HG02885 (cell line): ENCODE measurements at regions not wholly inside any gene's neighbourhood (a gene's known extent, or its start where the extent isn't known, plus 50 kb on each side); places are given as distances from the start of the nearest gene placed in this dataset.

Experiments used
- ATAC-seq: cut with Tn5 transposase; IDR thresholded peaks from one replicate; pipeline ENCODE4 v1.9.1; 2021; ENCODE audit warnings: mild to moderate bottlenecking; ENCODE audit not compliant: unreplicated experiment, poor library complexity

DNA sequence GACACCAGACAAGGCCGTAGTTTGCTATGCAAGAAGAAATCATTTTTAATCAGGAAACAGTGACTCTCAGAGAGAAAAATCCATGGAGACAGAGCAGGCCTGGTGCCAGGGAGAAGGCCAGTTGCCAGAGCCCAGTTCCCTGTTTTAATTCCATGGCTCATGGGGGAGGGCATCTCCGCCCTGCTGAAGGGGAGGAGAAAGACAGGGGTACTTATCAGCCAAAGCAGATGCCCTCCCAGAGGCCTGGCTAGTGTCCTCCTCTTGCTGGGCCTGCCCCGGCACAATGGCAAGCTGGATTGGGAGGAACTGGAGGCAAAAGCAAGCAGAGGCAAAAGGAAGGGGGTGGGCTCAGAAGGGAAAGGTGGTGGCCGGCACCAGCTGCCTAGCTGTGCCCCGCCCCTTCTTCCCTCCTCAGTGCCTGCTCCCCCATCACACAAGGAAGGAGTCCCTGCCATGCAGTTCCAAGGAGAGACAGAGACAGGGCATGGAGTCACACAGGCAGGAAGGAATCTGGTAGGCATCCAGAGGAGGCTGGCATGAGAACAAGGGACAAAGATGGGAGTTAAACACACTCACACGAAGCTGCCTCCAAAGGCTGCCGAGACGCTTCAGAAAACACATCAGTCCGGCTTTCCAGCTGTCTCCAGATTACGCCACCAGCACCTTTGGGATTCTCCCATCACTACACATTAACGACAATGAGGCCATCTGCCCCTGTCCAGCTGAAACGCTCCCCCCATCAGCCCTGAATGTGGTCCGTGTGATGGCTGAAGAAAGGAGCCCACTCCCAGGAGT is 591.8 kb downstream of the BUD13 start:
- ATAC-seq = no peak

- ATAC-seq = no peak
These were observed 593.4 kb downstream of the BUD13 start for GRCh38 chr11:116179401-116179800.

DNA sequence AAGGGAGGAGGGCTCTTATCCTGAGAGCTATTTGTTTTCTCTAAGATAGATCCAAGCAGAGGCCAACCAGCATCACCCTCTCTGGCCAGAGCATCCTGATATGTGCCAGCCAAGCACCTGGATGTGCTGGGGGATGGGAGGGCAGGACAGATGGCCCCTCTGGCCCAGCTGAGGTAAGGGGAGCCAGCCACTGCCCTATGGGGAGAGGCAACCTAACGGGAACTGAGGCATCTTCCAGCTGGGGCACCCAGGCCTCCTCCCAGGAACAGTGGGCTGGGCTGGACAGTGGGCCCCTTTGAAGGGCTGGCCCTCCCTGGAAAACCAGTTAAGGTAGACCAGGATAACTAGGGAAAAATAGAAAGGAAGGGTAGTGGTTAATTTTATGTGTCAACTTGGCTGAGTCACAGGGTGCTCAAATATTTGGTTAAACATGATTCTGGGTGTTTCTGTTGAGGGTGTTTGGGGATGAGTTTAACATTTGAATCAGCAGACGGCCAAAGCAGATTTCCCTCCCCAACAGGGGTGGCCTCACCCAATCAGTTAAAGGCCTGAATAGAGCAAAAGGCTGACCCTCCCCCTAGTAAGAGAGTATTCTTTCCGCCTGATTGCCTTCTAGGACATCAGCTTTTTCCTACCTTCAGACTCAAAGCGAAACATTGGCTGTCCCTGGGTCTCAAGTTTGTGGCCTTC is 595.1 kb downstream of the BUD13 start:
- no peak for ATAC-seq

DNA sequence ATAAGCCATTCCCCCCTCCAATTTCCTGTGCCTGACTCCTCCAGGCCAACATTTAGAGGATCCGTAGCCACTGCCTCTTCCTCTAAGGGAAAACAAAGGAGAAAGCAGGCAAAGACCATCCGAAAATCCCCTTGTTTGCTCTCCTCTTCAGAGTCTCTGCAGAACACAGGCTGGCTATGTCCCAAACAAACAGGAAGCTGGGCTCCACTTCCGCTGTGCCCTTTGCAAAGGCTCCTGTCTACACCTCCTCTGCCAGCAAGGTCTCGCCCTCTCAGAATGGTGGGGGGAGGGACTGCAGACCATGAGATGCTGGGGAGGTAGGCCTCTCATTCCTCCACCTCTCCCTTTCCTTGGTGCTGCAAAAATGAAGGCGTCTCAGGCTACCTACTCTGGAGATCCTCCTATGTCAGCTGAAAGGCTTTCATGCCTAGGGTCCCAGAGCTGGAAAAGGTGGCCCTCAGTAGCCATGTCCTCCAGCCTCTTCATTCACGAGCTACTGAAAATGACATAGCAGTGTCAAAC is 596.2 kb downstream of the BUD13 start:
- ATAC-seq = no peak

DNA sequence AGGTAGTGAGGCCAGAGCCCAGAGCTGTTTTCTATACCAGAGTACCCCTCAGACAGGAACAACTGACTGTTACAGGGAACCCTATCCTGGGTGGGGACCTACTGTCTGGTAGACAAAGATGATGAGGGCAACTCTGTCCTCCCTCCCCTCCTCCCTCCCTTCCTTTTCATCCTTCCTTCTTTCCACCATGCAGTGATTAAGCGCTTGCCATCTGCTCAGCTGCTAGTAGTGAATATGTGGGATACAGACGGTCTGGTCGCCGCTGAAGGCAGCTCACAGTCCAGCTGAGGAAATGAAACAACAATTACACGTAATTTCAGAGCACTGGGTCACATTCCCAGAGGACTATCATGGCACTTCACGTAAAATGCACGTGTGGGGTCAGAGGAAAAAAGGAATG is 597.1 kb downstream of the BUD13 start:
- no peak for ATAC-seq

GRCh38 chr11:116173941-116174911 is 598.6 kb downstream of the BUD13 start:
- no peak for ATAC-seq

DNA sequence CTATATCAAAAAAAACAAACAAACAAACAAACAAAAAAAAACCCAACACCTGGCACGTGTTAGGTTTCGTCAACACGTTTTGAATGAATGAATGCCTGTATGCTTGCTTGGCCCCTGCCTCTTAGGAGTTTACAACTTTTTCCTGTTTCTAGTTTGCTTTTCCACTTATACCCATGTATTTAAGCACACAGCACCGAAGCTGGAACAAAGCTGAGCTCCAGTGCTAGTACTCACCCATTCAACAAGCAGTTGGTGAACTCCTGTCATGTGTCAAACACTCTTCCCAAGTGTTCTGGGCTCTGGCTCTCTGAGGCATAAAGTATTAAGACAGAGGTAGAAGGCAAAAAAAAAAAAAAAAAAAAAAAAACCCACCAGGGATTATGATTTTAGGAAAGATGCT is 599.3 kb downstream of the BUD13 start:
- no peak for ATAC-seq

- no peak for ATAC-seq
These were observed 599.9 kb downstream of the BUD13 start for GRCh38 chr11:116172851-116173250.

DNA sequence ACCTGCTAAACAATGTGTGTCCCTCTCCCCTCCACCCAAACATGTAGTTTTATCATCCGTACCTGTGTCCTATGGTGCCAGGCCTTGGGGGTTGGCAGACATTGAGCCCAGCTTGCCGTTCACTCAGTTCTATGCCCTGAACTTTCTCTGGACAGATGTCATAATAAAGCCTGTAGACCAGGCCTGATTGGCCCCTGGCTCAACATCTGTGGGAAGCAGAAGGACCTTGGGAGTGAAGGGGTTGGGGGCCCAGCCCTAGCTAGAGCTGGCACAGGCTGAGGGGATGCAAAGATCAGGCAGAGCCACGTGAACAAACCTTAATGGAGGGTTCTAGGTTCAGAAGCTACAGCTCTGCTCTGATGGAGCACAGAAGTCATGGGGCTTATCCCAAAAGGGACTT is 600.6 kb downstream of the BUD13 start:
- no peak for ATAC-seq

GRCh38 chr11:116171271-116172140 is 601.3 kb downstream of the BUD13 start:
- ATAC-seq = no peak

DNA sequence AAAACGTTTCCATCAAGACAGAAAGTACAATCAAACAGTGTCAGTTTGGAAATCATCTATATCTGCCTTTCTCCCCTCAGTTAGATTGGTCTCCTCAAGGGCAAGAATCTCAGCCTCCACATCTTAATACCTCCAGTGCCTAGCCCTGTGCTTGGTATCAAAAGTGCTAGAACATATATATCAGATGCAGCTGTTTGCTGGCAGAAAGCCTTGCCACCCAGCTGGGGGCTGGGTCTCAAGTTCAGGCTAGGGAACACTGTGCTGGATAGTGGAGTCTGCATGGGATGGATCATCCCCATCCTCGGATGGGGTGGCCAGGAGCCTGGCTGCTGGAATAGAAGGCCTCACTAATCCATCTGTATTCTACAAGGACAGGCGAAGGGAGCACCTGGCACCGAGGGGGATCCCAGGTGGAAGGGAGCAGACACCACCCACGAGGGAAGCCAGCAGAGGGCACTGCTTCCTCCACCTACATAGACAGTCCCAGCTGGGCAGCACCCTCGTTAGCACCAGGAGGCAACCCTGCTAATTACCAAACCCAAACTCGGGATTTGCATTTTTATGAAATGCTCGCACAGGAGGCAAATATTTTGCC is 602.2 kb downstream of the BUD13 start:
- ATAC-seq = no peak

DNA sequence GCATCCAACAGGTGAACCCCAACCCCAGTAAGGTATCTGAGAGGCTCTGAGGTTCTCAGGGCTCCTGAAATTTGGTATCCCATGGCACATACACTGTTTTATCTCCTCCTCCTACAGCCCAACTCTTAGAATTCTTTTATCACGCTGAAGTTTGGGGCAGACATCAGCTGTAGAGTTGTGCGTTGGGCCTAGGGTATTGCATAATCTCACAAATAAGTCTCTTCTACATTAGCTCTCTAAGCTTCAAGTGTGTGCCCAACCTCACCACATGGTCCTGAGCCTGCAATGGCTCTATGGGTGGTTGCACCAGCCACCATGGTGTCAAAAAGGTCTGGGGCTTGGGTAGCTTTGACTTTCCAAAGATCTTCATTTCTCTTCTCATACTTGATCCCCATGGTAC is 603.0 kb downstream of the BUD13 start:
- ATAC-seq = no peak

GRCh38 chr11:116168459-116168787 is 604.4 kb downstream of the BUD13 start:
- ATAC-seq = no peak

GRCh38 chr11:116167706-116168458 is 604.9 kb downstream of the BUD13 start:
- ATAC-seq = no peak

DNA sequence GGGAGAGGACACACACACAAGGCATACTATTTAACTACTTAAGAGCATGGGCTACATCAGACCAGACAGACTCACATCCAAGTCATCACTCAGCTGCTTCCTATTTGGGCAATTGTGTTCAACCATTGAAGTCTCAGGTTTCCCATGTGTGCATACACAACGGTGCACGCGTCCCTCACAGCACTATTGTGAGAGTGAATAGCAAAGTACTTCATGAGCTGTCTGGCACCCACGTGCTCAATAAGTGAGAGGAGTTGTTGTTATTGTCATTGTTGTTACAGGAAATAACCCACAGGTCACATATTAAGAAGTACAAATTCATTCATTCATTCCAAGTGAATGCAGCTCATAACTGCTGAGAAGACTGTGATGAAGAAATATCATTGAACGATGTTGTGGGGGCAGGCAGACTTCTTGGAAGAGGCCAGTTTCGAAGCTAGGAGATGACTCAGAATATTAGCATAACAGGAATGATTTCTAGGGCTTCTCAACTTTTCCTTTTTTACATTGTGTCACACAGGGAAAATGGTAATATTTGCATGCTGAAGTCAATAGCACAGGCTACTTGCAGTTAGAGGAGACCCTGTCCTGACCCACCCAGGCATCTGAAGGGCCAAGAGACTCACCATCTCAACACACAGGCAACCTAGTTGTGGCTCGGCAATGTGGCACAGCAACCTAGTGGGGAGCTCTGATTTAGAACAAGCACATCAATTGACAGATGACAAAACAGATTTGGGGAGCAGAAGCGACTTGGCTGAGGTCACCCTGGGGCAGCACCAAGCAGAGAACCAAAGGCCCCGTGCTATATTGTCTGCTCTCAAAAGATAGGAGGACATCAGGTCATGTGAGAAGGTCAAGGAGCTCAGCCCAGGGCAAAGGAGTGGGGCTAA is 606.0 kb downstream of the BUD13 start:
- ATAC-seq = no peak

DNA sequence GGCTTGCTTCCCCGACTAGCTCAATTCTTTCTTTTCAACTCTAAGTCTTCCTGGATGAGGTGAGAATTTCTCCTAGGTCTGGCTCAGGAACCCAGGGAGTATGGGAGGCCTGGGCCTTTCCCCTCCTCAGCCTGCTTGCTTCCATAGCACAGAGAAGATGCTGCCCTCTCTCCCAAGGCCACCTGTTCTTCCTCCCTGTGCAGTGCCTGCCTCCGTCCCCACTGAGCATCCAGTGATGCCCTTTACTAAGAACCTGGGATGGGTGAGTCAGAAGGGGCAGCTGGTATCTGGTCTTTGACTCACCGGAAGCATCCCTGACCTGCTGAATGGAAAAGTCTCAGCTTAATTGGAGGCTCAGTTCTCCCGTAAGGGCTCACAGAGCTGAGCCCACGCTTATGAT is 607.9 kb downstream of the BUD13 start:
- ATAC-seq = no peak

- no peak for ATAC-seq
These were observed 609.9 kb downstream of the BUD13 start for GRCh38 chr11:116162886-116163230.
